ENCODE measurements at regions not wholly inside any gene's neighbourhood (a gene's known extent, or its start where the extent isn't known, plus 50 kb on each side); places are given as distances from the start of the nearest gene placed in this dataset.
A peak's percentile ranks its signal among the peaks of the same experiment; 100 is the strongest.

DNA sequence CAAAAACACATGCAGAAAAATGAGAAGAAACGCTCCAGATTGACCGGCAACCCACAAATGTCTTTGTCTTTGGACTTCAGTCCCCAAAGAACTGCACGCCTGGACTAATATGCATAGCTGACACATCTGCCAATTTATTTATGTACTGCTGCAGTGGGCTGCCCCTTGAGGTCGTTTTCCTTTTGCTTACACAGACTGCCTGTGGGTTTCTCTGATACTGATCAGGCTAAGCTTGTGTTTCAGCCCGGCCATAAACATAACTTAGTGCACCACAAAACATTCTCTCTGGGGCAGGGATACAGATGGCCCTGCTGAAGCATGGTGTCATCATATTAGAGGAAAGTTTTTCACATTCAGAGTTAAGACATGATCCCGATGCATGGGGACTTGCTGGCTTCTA lies 75.4 kb downstream of the NUDT12 start:
- no peaks in the 10 kb centered on the region for H3K9me3 ChIP-seq (ENCODE audit: control insufficient read depth, insufficient read depth, low read length)
- intact Hi-C loops (cut with micrococcal nuclease) (no loop called here), dilution Hi-C loops (cut with HindIII; ENCODE audit: low sequenced_read_pairs, unreplicated experiment) (no loop called here), in situ Hi-C loops (cut with MboI; ENCODE audit: low sequenced_read_pairs) (loop anchor here (25.0 kb wide), 1 partner anchor 900 kb away; no protein-coding TSS in a partner anchor)
- H4K91ac ChIP-seq (ENCODE audit: insufficient read depth, low read depth, low read length) = no peak overlapping the region
- H4K5ac ChIP-seq (ENCODE audit: low read depth, low read length) = no peak overlapping the region
- DNase-seq (peak; percentile 12), ATAC-seq (ENCODE audit: low read depth) (peak; percentile 76)
- 14% methylated on average over 2 of the region's 6 CpGs; no CpG with 5 or more reads in 1 of the 2 experiments for WGBS, 2 experiments (ENCODE audit: extremely low coverage in 2 of 2, insufficient read length in 1 of 2)
- no peaks in the 10 kb centered on the region for H3K9me1 ChIP-seq (ENCODE audit: insufficient read depth, low read length)
- H3K14ac ChIP-seq (replicated peaks; ENCODE audit: low read depth, low read length) = no peak overlapping the region
- CTCF ChIA-PET = interaction anchor here (1.3 kb wide), 1 partner anchor 32 kb away, joined by 3 read pairs; no protein-coding TSS in a partner anchor
- no peaks in the 10 kb centered on the region for H4K20me1 ChIP-seq (ENCODE audit: insufficient read depth, low read length)
- H3K4ac ChIP-seq (ENCODE audit: low read depth, low read length) = no peak overlapping the region
- no peak overlapping the region for H3K56ac ChIP-seq (ENCODE audit: extremely low read depth, insufficient read depth, low read length)
- H3K27ac ChIP-seq (ENCODE audit: insufficient read depth, low read length) = no peak overlapping the region
- H3K36me3 ChIP-seq (ENCODE audit: control insufficient read depth, insufficient read depth, low read length) = no peaks in the 10 kb centered on the region
- no peak overlapping the region for H2BK120ac ChIP-seq (ENCODE audit: low read depth, low read length)
- no peak overlapping the region for H3K9ac ChIP-seq (ENCODE audit: low read depth, low read length)
- H2BK20ac ChIP-seq (ENCODE audit: low read depth, low read length) = no peak overlapping the region
- H3K4me2 ChIP-seq (ENCODE audit: low read depth, low read length) = no peak overlapping the region
- H3K27me3 ChIP-seq (ENCODE audit: control insufficient read depth, insufficient read depth, low read length) = peaks cover 17% of the 10 kb centered on the region
- no peaks in the 10 kb centered on the region for H3K79me1 ChIP-seq (ENCODE audit: low read depth in 1 of 2, low read length in 2 of 2)
- TF ChIP-seq RCOR1 (IDR thresholded peaks at IDR 0.05; ENCODE audit: insufficient replicate concordance, low read length) (no peak), SMC3 (IDR thresholded peaks at IDR 0.05; ENCODE audit: low read depth, low read length) (no peak), MAFK (IDR thresholded peaks at IDR 0.05; ENCODE audit: low read depth, low read length) (no peak), FOS (IDR thresholded peaks at IDR 0.05; ENCODE audit: low read depth, low read length) (no peak), MAZ (IDR thresholded peaks at IDR 0.05; ENCODE audit: borderline replicate concordance, low read depth, low read length) (no peak), POLR2A (IDR thresholded peaks at IDR 0.05; ENCODE audit: low read depth, low read length) (no peak), RFX5 (IDR thresholded peaks at IDR 0.05; ENCODE audit: low read depth, low read length) (no peak), NFE2L2 (IDR thresholded peaks at IDR 0.05; ENCODE audit: low read depth, low read length) (no peak), CHD1 (IDR thresholded peaks at IDR 0.05; ENCODE audit: low read depth, low read length) (no peak), CEBPB (IDR thresholded peaks at IDR 0.05; ENCODE audit: low read depth, low read length) (no peak), BHLHE40 (IDR thresholded peaks at IDR 0.05; ENCODE audit: low read depth, low read length) (no peak), MXI1 (IDR thresholded peaks at IDR 0.05; ENCODE audit: borderline replicate concordance, low read depth, low read length) (no peak), RAD21 (IDR thresholded peaks at IDR 0.05; ENCODE audit: low read length) (no peak)
- TF ChIP-seq, protein P1, sequence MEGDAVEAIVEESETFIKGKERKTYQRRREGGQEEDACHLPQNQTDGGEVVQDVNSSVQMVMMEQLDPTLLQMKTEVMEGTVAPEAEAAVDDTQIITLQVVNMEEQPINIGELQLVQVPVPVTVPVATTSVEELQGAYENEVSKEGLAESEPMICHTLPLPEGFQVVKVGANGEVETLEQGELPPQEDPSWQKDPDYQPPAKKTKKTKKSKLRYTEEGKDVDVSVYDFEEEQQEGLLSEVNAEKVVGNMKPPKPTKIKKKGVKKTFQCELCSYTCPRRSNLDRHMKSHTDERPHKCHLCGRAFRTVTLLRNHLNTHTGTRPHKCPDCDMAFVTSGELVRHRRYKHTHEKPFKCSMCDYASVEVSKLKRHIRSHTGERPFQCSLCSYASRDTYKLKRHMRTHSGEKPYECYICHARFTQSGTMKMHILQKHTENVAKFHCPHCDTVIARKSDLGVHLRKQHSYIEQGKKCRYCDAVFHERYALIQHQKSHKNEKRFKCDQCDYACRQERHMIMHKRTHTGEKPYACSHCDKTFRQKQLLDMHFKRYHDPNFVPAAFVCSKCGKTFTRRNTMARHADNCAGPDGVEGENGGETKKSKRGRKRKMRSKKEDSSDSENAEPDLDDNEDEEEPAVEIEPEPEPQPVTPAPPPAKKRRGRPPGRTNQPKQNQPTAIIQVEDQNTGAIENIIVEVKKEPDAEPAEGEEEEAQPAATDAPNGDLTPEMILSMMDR (conservative IDR thresholded peaks at IDR 0.05; ENCODE audit: low read depth, low read length) = no peak
- TF ChIP-seq, protein P2, sequence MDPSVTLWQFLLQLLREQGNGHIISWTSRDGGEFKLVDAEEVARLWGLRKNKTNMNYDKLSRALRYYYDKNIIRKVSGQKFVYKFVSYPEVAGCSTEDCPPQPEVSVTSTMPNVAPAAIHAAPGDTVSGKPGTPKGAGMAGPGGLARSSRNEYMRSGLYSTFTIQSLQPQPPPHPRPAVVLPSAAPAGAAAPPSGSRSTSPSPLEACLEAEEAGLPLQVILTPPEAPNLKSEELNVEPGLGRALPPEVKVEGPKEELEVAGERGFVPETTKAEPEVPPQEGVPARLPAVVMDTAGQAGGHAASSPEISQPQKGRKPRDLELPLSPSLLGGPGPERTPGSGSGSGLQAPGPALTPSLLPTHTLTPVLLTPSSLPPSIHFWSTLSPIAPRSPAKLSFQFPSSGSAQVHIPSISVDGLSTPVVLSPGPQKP (IDR thresholded peaks at IDR 0.05; ENCODE audit: borderline replicate concordance, low read depth, low read length) = no peak
- TF ChIP-seq, protein P3, sequence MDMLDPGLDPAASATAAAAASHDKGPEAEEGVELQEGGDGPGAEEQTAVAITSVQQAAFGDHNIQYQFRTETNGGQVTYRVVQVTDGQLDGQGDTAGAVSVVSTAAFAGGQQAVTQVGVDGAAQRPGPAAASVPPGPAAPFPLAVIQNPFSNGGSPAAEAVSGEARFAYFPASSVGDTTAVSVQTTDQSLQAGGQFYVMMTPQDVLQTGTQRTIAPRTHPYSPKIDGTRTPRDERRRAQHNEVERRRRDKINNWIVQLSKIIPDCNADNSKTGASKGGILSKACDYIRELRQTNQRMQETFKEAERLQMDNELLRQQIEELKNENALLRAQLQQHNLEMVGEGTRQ (IDR thresholded peaks at IDR 0.05; ENCODE audit: low read depth, low read length) = no peak
- no peak overlapping the region for H3K4me3 ChIP-seq (ENCODE audit: insufficient read depth, low read depth, low read length)
- H3K18ac ChIP-seq (ENCODE audit: low read depth, low read length) = no peak overlapping the region
- H3K23ac ChIP-seq (ENCODE audit: low read depth, low read length) = no peak overlapping the region
- no peak overlapping the region for H4K8ac ChIP-seq (ENCODE audit: low read depth in 2 of 2, low read length in 2 of 2)
- no TSS peak for BruUV-seq (replicated peaks)
- no peak overlapping the region for H2AK5ac ChIP-seq (ENCODE audit: low read depth, low read length)
- H3K4me1 ChIP-seq (ENCODE audit: control insufficient read depth, insufficient read depth, low read length) = no peaks in the 10 kb centered on the region; the same call in 1 of the 2 replicates
- no peak overlapping the region for H2AFZ ChIP-seq (replicated peaks; ENCODE audit: low read length, poor library complexity)
- no peak overlapping the region for H2AK9ac ChIP-seq (replicated peaks; ENCODE audit: low read depth, low read length, poor library complexity)
- no peak overlapping the region for H2BK5ac ChIP-seq (ENCODE audit: low read depth, low read length, poor library complexity, severe bottlenecking)
- POLR2A ChIA-PET (ENCODE audit: unreplicated experiment) = no interaction called here
- no peak overlapping the region for H2BK15ac ChIP-seq (ENCODE audit: low read depth, low read length)
